ENCODE measurements at regions not wholly inside any gene's neighbourhood (a gene's known extent, or its start where the extent isn't known, plus 50 kb on each side); places are given as distances from the start of the nearest gene placed in this dataset.

GRCh38 chr10:125457406-125457805 is 225.6 kb downstream of the TEX36 start:
- H3K27ac ChIP-seq: no peak overlapping the region
- TF ChIP-seq ZFX (IDR thresholded peaks at IDR 0.05) (no peak), CTCF (conservative IDR thresholded peaks at IDR 0.05) (no peak)

GRCh38 chr10:125455855-125456254 is 227.1 kb downstream of the TEX36 start:
- TF ChIP-seq ZFX (IDR thresholded peaks at IDR 0.05) (no peak), CTCF (conservative IDR thresholded peaks at IDR 0.05) (no peak)
- H3K27ac ChIP-seq: no peak overlapping the region

- H3K27ac ChIP-seq: no peak overlapping the region
- TF ChIP-seq CTCF (conservative IDR thresholded peaks at IDR 0.05): no peak
- TF ChIP-seq ZFX (IDR thresholded peaks at IDR 0.05): no peak
Measured at GRCh38 chr10:125455431-125455830, 227.5 kb downstream of the TEX36 start.

- TF ChIP-seq ZFX (IDR thresholded peaks at IDR 0.05) (no peak), CTCF (conservative IDR thresholded peaks at IDR 0.05) (no peak)
- H3K27ac ChIP-seq: no peak overlapping the region
Measured at GRCh38 chr10:125451319-125451718, 231.6 kb downstream of the TEX36 start.

GRCh38 chr10:125450218-125450617 is 232.7 kb downstream of the TEX36 start:
- no peak overlapping the region for H3K27ac ChIP-seq
- TF ChIP-seq CTCF (conservative IDR thresholded peaks at IDR 0.05) (no peak), ZFX (IDR thresholded peaks at IDR 0.05) (no peak)

- no peak for TF ChIP-seq ZFX (IDR thresholded peaks at IDR 0.05)
- TF ChIP-seq CTCF (conservative IDR thresholded peaks at IDR 0.05): no peak
- no peak overlapping the region for H3K27ac ChIP-seq
Measured at GRCh38 chr10:125449571-125449970, 233.4 kb downstream of the TEX36 start.

GRCh38 chr10:125448596-125448995 is 234.4 kb downstream of the TEX36 start:
- H3K27ac ChIP-seq: no peak overlapping the region
- TF ChIP-seq CTCF (conservative IDR thresholded peaks at IDR 0.05) (peak; percentile 74), ZFX (IDR thresholded peaks at IDR 0.05) (no peak)
